WERI-Rb-1 (cell line): ENCODE measurements at regions not wholly inside any gene's neighbourhood (a gene's known extent, or its start where the extent isn't known, plus 50 kb on each side); places are given as distances from the start of the nearest gene placed in this dataset.

Experiments
- DNase-seq: peaks from one replicate; pipeline ENCODE4 v3.0.0-alpha.2; 2020
- H3K27ac ChIP-seq: fragments of 250-450 bp; sonication (Bioruptor Pico); 2 replicates; pipeline ENCODE4 v1.5.1; 2020; ENCODE audit warnings: mild to moderate bottlenecking, moderate library complexity
- H3K27me3 ChIP-seq: fragments of 250-450 bp; sonication (Bioruptor Pico); 2 replicates; pipeline ENCODE4 v1.5.1; 2021; ENCODE audit warnings: mild to moderate bottlenecking, low read depth, moderate library complexity; ENCODE audit not compliant: insufficient read depth, severe bottlenecking
- H3K36me3 ChIP-seq: fragments of 250-450 bp; sonication (Bioruptor Pico); 2 replicates; pipeline ENCODE4 v1.5.1; 2020; ENCODE audit warnings: mild to moderate bottlenecking, moderate library complexity
- H3K4me3 ChIP-seq: 2 replicates; pipeline ENCODE4 v1.5.1; 2011; ENCODE audit warnings: low read depth, mild to moderate bottlenecking, control low read depth, low read length
- H3K9me3 ChIP-seq: fragments of 250-450 bp; sonication (Bioruptor Pico); 2 replicates; pipeline ENCODE4 v1.5.1; 2021; ENCODE audit warnings: mild to moderate bottlenecking, moderate library complexity; ENCODE audit not compliant: severe bottlenecking
- TF ChIP-seq, protein P1 (sequence below): IDR thresholded peaks from 2 replicates; pipeline ENCODE4 v1.5.1; 2011; ENCODE audit warnings: low read depth, mild to moderate bottlenecking, control low read depth, inconsistent platforms, low read length

GRCh38 chr2:215772003-215772402 lies 241.3 kb downstream of the MREG start:
- no peak for DNase-seq
- no peaks in the 10 kb centered on the region for H3K9me3 ChIP-seq
- TF ChIP-seq, protein P1, sequence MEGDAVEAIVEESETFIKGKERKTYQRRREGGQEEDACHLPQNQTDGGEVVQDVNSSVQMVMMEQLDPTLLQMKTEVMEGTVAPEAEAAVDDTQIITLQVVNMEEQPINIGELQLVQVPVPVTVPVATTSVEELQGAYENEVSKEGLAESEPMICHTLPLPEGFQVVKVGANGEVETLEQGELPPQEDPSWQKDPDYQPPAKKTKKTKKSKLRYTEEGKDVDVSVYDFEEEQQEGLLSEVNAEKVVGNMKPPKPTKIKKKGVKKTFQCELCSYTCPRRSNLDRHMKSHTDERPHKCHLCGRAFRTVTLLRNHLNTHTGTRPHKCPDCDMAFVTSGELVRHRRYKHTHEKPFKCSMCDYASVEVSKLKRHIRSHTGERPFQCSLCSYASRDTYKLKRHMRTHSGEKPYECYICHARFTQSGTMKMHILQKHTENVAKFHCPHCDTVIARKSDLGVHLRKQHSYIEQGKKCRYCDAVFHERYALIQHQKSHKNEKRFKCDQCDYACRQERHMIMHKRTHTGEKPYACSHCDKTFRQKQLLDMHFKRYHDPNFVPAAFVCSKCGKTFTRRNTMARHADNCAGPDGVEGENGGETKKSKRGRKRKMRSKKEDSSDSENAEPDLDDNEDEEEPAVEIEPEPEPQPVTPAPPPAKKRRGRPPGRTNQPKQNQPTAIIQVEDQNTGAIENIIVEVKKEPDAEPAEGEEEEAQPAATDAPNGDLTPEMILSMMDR = no peak
- H3K27ac ChIP-seq = no peak overlapping the region
- no peaks in the 10 kb centered on the region for H3K36me3 ChIP-seq
- H3K4me3 ChIP-seq = no peak overlapping the region
- H3K27me3 ChIP-seq = no peaks in the 10 kb centered on the region

DNA sequence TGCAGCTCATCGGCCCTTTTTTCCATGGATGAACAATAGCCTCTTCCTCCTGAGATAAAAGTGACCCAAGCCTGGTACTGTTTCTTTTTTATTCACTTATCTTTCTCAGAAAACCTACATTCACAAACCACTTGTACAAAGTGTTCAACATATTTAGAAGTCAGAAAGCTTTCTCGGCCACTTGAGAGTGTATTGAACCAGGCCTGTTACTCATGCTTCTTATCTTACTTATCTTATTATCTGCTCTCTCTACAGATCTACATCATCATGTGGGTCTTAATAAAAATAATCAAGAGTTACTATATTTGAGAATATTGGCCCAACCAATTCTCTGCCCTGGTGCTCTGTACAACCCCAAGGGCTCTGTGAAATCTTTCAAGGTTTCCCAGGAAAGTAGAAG lies 242.1 kb downstream of the MREG start:
- TF ChIP-seq, protein P1 = no peak
- H3K9me3 ChIP-seq = no peaks in the 10 kb centered on the region
- H3K36me3 ChIP-seq = no peaks in the 10 kb centered on the region
- no peak overlapping the region for H3K4me3 ChIP-seq
- H3K27me3 ChIP-seq = no peaks in the 10 kb centered on the region
- H3K27ac ChIP-seq = no peak overlapping the region
- no peak for DNase-seq

DNA sequence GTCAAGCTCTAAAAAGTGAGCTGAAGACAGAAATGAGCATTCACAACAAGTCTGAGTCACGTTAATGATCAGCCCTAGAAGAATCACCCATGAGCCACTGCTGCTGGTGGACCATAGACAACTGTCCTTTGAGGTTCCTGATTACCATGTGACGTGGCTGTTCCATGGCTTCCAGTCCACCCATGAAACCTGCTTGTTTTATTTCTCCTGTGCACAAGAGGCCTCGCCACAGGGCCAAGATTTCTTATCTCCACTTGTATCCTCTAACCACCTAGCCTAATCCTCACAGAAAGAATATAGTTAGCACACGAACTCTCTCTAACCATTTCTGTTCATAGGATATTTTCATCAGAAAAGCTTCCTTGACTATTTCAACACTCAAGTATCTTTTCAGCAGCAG lies 242.7 kb downstream of the MREG start:
- no peaks in the 10 kb centered on the region for H3K27me3 ChIP-seq
- no peak overlapping the region for H3K27ac ChIP-seq
- H3K36me3 ChIP-seq = no peaks in the 10 kb centered on the region
- no peak overlapping the region for H3K4me3 ChIP-seq
- no peaks in the 10 kb centered on the region for H3K9me3 ChIP-seq
- TF ChIP-seq, protein P1 = no peak
- no peak for DNase-seq

GRCh38 chr2:215769246-215769645 lies 244.1 kb downstream of the MREG start:
- Histone ChIP-seq H3K27ac (no peak overlapping the region), H3K9me3 (no peaks in the 10 kb centered on the region), H3K36me3 (no peaks in the 10 kb centered on the region), H3K4me3 (no peak overlapping the region), H3K27me3 (no peaks in the 10 kb centered on the region)
- TF ChIP-seq, protein P1 = no peak
- no peak for DNase-seq

- H3K4me3 ChIP-seq = no peak overlapping the region
- TF ChIP-seq, protein P1 = no peak
Observed at GRCh38 chr2:215767625-215768024, 245.7 kb downstream of the MREG start.

GRCh38 chr2:215765729-215766360 lies 247.5 kb downstream of the MREG start:
- Histone ChIP-seq H3K4me3 (no peak overlapping the region), H3K27me3 (no peaks in the 10 kb centered on the region), H3K27ac (no peak overlapping the region), H3K36me3 (no peaks in the 10 kb centered on the region), H3K9me3 (no peaks in the 10 kb centered on the region)
- no peak for DNase-seq
- TF ChIP-seq, protein P1 = no peak

More at GRCh38 chr2:215767625-215768024, 245.7 kb downstream of the MREG start:
- no peaks in the 10 kb centered on the region for H3K9me3 ChIP-seq
- no peak for DNase-seq
- no peaks in the 10 kb centered on the region for H3K36me3 ChIP-seq
- no peak overlapping the region for H3K27ac ChIP-seq
- H3K27me3 ChIP-seq = no peaks in the 10 kb centered on the region
